ENCODE measurements at regions not wholly inside any gene's neighbourhood (a gene's known extent, or its start where the extent isn't known, plus 50 kb on each side); places are given as distances from the start of the nearest gene placed in this dataset.

GRCh38 chr17:13228225-13228624 is 210.4 kb upstream of the ELAC2 start:
- DNase-seq (ENCODE audit: low read depth) = no peak

DNA sequence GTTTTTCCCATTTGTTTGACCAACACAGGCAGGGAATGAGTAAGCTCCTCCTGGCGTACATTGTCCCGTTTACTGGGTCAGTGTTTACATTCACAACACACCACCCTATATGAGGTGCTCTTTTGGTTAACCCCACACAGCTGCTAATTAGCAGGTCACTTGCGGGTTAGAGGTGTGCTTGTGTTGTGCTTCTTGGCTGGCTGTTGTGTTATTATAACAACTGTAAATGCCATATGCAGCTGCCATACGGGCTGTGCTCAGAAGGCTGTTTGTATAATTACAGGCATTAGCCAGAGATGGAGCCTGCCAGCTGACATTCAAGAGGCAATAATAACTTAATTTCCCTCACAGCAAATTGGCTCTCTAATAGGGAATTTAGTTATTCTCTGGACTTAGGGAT is 205.1 kb upstream of the ELAC2 start:
- no peak for DNase-seq (ENCODE audit: low read depth)

GRCh38 chr17:13212860-13213259 is 195.0 kb upstream of the ELAC2 start:
- no peak for DNase-seq (ENCODE audit: low read depth)

- peak; percentile 15 for DNase-seq (ENCODE audit: low read depth)
Measured at GRCh38 chr17:13209081-13209480, 191.3 kb upstream of the ELAC2 start.

GRCh38 chr17:13204607-13205237 is 186.9 kb upstream of the ELAC2 start:
- peak; percentile 72 for DNase-seq (ENCODE audit: low read depth)

- no peak for DNase-seq (ENCODE audit: low read depth)
Measured at GRCh38 chr17:13202835-13203234, 185.0 kb upstream of the ELAC2 start.

DNA sequence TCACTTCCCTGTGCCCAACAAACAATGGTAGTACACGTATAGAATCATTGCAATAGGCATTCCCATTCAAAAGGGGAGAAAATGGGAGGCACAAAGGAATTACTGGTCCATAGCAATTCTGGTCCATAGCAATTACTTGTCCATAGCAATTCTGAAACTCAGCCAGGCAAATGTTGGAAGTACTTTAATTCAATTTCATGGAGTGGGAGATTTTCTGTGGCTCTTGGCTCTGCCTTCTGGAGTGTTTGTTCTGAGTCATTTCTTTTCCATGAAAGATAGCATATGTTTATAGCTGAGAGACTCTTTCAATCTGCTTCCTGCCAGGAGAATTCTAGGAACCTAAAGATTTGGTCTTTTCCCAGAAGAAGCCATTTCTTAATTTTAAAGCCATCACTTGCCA is 182.8 kb upstream of the ELAC2 start:
- no peak for DNase-seq (ENCODE audit: low read depth)

DNA sequence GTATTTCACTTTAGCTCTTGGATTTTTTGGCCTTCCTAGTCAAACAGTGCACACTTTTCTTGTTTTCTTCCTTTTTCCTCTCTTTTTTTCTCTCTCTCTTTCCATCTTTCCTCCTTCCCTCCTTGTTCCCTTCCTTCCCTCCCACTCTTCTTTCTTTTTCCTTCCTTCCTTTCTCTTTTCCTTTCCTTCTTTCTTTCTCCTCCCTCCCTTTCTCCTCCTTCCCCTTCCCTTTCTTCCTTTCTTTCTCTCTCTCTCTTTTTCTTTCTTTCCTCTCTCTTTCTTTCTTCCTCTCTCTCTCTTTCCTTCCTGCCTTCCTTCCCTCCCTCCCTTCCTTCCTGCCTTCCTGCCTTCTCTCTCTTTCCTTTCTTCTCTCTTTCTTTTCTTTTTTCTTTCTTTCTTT is 181.6 kb upstream of the ELAC2 start:
- DNase-seq (ENCODE audit: low read depth) = no peak

GRCh38 chr17:13197586-13197985 is 179.8 kb upstream of the ELAC2 start:
- no peak for DNase-seq (ENCODE audit: low read depth)

GRCh38 chr17:13194887-13195286 is 177.1 kb upstream of the ELAC2 start:
- no peak for DNase-seq (ENCODE audit: low read depth)

- DNase-seq (ENCODE audit: low read depth) = no peak
Measured at GRCh38 chr17:13182854-13183253, 165.0 kb upstream of the ELAC2 start.

- DNase-seq (ENCODE audit: low read depth) = no peak
Measured at GRCh38 chr17:13182450-13182849, 164.6 kb upstream of the ELAC2 start.

- DNase-seq (ENCODE audit: low read depth) = no peak
Measured at GRCh38 chr17:13181683-13182082, 163.9 kb upstream of the ELAC2 start.

- DNase-seq (ENCODE audit: low read depth) = no peak
Measured at GRCh38 chr17:13176436-13176835, 158.6 kb upstream of the ELAC2 start.

DNA sequence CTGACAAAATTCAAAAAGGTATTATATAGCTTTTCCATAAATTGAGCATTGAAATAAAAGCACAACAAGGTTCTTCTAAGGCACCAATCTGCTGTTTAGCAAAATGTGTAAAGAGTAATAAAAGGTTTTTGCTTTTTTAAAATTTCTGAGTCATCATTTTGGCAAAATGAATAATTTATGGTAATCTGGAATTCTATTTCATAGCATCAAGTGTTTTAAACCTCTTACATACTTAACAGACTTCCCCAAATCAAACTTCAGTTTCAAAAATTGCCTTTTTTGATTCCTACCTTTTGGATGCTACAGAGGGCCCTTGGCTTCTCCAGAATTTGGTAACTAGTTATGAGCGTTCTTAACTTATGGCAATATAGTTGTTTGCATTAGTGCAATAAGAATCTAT is 154.0 kb upstream of the ELAC2 start:
- no peak for DNase-seq (ENCODE audit: low read depth)

GRCh38 chr17:13162361-13162760 is 144.5 kb upstream of the ELAC2 start:
- DNase-seq (ENCODE audit: low read depth) = no peak

DNA sequence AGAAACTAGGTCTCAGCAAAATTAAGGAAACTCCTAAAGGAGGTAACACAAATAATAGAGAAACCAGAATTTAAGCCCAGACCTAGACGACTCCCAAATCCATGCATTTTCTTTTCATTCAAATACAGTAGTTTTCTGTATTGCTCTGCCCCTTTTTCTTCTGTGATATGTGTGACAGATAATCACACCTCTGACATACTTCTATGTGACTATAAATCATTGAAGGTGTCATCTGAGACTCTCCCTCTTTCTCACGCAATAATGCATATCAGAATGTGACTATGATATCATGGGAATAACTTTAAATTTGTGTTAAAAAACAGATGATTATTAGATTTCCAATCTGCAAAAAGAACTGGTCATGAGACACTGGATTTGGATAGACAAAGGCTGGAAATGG is 143.0 kb upstream of the ELAC2 start:
- no peak for DNase-seq (ENCODE audit: low read depth)

GRCh38 chr17:13160296-13160695 is 142.5 kb upstream of the ELAC2 start:
- no peak for DNase-seq (ENCODE audit: low read depth)

DNA sequence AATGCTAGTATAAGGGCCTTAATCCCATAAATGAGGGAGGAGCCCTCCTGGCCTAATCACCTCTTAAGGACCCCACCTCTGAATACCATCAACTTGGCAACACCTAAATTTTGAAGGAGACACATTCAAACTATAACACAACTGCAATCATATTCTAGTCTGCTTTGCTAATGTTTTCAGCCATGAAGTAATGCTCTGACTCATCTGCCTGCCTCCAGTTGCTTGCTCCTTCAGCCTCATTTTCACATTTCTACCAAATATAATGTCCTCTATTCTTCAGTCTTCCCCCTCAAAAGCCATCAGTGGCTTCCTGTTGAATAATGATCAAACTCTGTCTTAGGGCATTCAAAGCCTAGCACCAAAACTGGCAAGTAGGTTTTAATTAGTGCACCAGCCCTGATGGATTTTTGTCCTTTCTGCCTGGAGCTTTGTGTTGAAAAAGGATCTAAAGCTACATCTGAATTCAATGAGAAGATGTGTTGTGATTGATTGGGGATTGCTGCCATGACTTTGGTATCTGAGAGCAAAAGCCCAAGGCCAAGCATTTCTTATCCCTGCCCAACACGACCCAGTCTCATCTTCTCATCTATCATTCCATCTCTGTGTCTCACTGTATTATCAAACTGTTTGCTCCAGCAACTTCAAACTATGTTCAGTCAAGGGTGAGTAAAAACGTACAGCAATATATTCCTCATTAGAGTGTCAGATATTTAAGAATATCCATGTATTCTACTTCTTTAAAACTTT is 140.8 kb upstream of the ELAC2 start:
- DNase-seq (ENCODE audit: low read depth) = no peak

DNA sequence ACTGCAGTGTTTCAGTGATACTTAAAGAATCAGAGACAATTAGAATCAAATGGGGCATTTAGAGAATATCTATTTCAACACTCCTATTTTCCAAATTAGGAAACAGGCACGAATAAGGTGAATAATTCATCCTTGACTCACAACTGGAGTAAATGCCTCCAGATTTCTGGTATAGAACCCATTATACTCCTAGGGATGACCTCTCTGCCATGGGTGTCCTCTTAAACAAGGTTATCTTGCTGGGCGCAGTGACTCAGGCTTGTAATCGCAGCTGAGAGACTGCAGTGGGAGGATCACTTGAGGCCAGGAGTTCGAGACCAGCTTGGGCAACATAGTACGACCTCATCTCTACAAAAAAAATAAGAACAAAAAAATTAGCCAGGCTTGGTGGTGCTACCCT is 139.8 kb upstream of the ELAC2 start:
- no peak for DNase-seq (ENCODE audit: low read depth)

- no peak for DNase-seq (ENCODE audit: low read depth)
Measured at GRCh38 chr17:13154930-13155329, 137.1 kb upstream of the ELAC2 start.

DNA sequence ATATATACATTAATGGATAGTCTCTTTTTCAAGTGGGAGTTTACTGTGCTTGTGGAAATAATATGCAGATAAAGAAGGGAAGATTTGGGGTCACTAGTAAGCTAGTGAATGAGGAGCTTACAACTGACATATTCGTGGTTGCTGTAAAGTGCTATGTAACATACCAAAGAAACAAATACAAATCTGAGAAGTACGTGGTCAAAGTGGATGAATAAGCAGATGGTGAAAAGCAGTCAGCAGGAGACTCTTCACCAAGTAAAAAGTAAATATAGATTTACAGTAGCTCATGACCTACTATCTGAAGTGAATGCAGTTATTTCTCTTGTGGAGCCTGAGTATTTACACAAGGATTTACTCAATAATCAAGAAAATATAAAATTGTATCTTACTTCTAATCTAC is 136.6 kb upstream of the ELAC2 start:
- DNase-seq (ENCODE audit: low read depth) = no peak

DNA sequence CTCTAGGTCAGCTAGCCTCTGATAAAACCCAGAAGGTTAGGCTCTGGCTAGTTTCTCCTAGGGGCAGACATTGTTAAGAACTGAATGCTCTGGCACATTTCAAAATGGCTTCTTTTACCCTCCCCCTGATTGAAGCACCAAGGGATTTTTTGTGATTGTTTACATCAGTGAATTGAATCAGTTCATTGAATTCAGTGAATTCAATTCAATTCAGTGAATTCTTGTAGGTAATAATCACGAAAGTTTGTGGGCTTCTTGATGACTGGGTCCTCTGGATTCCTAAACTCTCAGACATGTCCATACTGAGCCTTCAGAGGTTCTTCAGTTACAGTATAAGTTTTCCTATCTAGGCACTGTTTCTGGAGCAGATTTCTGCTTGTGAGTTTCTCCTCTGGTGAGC is 135.2 kb upstream of the ELAC2 start:
- DNase-seq (ENCODE audit: low read depth) = peak; percentile 6

GRCh38 chr17:13152501-13152900 is 134.7 kb upstream of the ELAC2 start:
- DNase-seq (ENCODE audit: low read depth) = no peak

All from M059J (cell line).